HG03565 (cell line): ENCODE measurements at regions not wholly inside any gene's neighbourhood (a gene's known extent, or its start where the extent isn't known, plus 50 kb on each side); places are given as distances from the start of the nearest gene placed in this dataset.

Experiments used
- ATAC-seq: cut with Tn5 transposase; IDR thresholded peaks from one replicate; pipeline ENCODE4 v1.9.1; 2021; ENCODE audit warnings: mild to moderate bottlenecking, moderate library complexity; ENCODE audit not compliant: unreplicated experiment

DNA sequence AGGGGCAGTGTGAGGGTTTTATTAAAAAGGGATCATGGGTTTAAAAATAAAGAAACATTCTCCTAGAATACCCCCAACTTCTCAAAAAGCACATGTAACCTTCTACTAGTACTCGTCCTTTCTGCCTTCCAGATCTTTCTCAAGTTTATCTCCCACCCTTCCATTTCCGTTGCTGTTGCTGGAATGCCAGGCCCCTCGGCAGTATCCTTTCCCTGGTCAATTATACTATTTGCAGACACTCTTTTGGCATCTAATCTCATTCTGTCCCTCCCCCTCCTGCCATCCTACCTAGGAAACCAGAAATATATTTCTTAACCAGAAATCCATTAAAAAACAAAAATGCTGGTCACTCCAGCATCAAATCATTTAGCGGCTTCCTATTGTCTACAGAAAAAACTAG lies 198.2 kb upstream of the ATP2B1 start:
- ATAC-seq, result no peak

GRCh38 chr12:89906178-89906577 lies 197.5 kb upstream of the ATP2B1 start:
- no peak for ATAC-seq

- ATAC-seq, result no peak
Observed at GRCh38 chr12:89901906-89902642, 193.4 kb upstream of the ATP2B1 start.

DNA sequence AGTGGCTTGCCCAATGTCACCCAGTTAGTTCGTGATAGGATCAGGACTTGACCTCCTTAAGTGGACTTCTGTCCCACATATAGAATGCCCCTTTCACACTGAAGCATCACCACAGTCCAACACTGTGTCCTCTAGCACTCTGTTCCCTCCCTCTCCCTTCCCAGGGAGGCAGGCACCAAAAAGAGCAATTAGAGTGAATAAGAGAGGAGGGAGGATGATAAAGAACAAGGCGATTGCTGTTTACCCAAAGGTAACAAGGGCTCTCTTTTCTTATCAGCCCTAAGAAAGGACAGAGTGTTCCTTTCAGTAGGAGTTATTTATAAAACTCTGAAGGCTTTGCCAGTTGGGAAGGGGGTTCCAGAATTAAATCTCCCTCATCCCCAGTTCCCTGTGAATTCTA lies 192.7 kb upstream of the ATP2B1 start:
- ATAC-seq, result no peak

GRCh38 chr12:89899651-89900050 lies 191.0 kb upstream of the ATP2B1 start:
- ATAC-seq, result no peak

GRCh38 chr12:89895591-89895990 lies 187.0 kb upstream of the ATP2B1 start:
- ATAC-seq, result no peak

GRCh38 chr12:89895101-89895500 lies 186.5 kb upstream of the ATP2B1 start:
- ATAC-seq, result no peak

DNA sequence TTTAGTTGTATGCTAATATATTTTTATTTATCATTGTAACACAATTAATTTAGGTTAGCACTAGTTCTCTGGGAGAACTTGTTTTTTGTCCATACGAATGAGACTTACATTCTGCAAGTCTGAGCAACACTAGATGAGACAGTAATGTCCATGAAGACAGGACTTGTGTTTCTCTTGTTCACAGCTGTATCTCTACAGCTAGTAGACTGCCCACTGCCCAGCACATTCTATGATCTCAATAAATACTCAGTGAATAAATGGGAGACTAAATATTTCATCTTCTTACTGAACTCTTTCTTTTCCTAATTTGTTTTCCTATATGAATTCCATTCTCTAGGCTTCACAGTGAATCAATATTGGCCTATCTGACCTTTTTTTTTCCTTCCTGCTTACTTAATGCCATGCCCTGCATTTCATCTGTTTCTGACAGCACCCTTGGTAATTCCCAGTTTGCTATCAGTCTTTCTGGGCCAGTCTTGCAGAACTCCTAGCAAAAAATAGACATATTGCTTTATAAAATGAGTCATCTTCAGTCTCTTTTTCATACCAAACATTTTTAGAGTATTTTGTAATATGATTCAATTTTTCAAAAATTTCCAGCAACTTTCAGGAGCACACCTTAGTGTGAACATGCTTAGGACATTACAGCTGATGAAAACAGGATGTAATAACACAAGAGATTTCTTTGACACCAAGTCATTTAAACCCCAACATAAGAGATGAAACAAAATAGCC lies 185.5 kb upstream of the ATP2B1 start:
- ATAC-seq, result no peak

GRCh38 chr12:89892436-89892835 lies 183.8 kb upstream of the ATP2B1 start:
- ATAC-seq, result no peak

- ATAC-seq, result no peak
Observed at GRCh38 chr12:89891933-89892332, 183.3 kb upstream of the ATP2B1 start.

DNA sequence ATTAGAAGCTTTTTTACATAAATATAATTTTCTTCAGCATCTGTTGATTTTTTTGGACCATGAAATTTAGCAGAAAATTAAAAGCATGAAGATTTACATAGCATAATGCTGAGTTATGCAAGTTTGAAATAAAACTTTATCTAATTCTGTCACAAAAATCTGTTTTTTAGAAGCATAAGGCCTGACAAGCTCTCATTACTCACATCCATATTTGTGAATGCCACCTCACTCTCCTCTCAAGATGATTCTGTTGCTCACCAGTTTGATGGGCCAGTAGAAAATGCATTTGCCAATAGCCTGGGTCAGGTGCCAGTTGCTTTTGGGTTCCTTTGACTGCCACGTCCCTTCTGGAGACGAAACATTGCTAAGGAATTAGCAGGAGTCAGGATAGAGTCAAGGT lies 181.5 kb upstream of the ATP2B1 start:
- no peak for ATAC-seq

- ATAC-seq, result no peak
Observed at GRCh38 chr12:89889062-89889461, 180.4 kb upstream of the ATP2B1 start.

DNA sequence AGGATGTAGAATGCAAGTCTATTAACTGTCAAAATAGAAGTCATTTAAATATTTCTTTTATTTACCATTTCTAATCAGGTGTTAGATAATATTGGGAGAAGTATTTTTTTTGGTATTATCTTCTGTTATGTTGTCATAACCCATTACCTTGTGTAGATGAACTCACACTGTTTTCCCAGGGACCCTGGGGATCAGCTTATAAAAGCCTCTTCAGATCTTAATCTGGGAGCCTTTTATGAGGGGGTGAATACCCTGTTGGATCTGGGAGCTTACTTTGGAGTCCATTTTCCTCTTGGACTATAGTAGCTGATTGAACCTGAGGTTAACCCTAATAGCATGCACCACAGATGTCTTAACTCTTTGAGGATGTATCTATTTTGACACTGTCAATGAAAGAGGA lies 176.3 kb upstream of the ATP2B1 start:
- ATAC-seq, result no peak

- no peak for ATAC-seq
Observed at GRCh38 chr12:89884416-89884898, 175.8 kb upstream of the ATP2B1 start.

- no peak for ATAC-seq
Observed at GRCh38 chr12:89883630-89884389, 175.2 kb upstream of the ATP2B1 start.

- no peak for ATAC-seq
Observed at GRCh38 chr12:89882792-89883191, 174.2 kb upstream of the ATP2B1 start.

- peak; percentile 35 for ATAC-seq
Observed at GRCh38 chr12:89882050-89882449, 173.4 kb upstream of the ATP2B1 start.

DNA sequence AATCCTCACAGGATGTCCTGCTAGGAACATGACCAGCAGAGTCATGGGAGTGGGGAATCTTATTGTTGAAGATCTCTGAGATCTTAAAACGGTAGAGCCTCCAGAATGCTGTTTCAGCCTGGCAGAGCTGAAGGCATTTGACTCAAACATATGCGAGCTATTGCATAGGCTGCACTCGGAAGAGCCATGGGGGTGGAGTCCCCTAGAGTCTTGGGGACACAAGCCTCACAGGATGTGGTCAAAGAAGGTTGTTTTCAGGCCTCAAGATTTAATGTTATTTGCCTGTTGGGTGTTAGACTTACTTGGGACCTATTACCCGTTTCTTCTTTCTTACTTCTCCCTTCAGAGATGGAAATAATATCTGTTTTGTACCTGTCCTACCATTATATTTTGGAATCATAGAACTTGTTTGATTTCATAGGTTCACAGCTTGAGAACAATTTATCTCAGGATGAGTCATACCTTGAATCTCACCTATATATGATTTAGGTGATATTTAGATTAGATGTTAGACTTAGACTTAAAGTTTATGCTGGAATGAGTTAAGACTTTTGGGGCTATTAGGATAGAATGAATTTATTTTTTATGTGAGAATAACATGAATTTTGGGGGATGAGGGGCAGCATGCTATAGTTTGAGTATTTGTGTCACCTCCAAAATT lies 172.2 kb upstream of the ATP2B1 start:
- peak; percentile 85 for ATAC-seq

DNA sequence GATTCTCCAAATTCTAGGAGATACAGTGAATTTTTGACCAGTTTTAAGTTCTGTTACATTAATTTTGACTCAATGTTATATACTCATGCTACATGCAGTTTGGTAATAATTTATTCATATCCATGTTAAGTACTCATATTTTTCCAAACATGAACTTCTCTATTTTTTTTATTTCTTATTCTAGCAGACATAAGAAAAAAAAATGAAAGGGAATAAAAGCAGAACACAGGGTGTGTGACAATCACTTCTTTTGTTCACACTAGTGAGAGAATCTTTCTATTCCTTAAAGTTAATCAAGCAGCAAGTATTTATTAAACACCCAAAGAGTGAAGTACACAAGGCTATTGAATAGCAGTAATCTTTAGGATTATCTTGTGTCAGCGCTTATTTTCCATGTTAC lies 171.1 kb upstream of the ATP2B1 start:
- ATAC-seq, result no peak

- ATAC-seq, result no peak
Observed at GRCh38 chr12:89878950-89879349, 170.3 kb upstream of the ATP2B1 start.

GRCh38 chr12:89878327-89878726 lies 169.7 kb upstream of the ATP2B1 start:
- no peak for ATAC-seq
